ENCODE measurements at regions not wholly inside any gene's neighbourhood (a gene's known extent, or its start where the extent isn't known, plus 50 kb on each side); places are given as distances from the start of the nearest gene placed in this dataset.

DNA sequence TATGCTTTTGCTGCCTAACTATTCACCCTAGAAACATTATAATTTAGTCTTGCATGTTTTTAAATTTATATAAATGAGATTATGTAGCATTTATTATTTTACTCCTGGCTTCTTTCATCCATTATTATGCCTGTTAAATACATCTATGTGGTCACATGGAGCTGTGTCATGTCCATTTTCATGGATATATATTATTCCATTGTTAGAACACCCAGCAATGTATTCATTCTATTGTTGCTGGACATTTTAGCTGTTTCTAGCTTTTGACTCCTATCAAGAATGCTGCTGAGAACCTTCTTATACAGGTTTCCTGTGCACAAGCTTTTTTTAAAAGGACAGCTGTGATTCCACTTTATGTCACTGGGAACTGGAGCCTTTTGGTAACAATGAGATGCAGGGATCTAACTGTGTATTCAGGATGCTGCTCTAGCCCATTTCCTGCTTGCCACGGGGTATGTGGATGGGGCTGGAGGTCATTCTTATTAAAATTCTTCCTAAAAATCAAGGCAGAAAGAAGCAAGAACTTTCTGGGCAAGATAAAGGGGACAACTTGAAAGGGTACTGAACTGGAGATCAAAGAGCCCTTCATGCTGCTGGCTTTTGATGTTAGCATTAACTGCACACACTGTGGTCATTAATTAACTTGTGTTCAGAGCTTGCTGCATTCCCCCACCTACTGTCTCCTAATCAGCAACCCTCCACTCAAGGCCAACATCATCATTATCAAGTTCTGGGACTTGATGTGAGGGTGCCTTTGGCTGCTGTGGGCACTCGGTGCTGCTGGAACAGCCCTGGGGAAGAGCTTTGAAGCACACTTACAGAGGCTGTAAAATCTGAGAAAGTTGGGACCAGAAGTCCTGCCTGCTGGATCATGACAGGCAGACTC, 96.6 kb upstream of the AKIRIN2 start:
- dilution Hi-C loops (cut with MboI; ENCODE audit: extremely low pct_ligation_motif_present, low sequenced_read_pairs), result no loop called here
- Histone ChIP-seq H3K36me3 (ENCODE audit: control insufficient read depth in 2 of 2, extremely low read depth in 1 of 2, insufficient read depth in 2 of 2, low read length in 2 of 2) (no peaks in the 10 kb centered on the region), H3K4me1 (ENCODE audit: control insufficient read depth, extremely low read depth, insufficient read depth, low read length) (no peaks in the 10 kb centered on the region), H3K79me2 (ENCODE audit: control insufficient read depth, insufficient read depth, low read length) (no peaks in the 10 kb centered on the region), H3K9ac (replicated peaks; ENCODE audit: extremely low read depth, insufficient read depth, low read length) (no peak overlapping the region), H4K20me1 (replicated peaks; ENCODE audit: control insufficient read depth, extremely low read depth, insufficient read depth, low read length) (no peaks in the 10 kb centered on the region), H3K27ac (ENCODE audit: insufficient read depth, low read depth, low read length) (no peak overlapping the region), H2AFZ (ENCODE audit: low read depth, low read length) (no peak overlapping the region), H3K9me3 (replicated peaks; ENCODE audit: control insufficient read depth, insufficient read depth, low read length) (no peaks in the 10 kb centered on the region), H3K9me1 (replicated peaks; ENCODE audit: control insufficient read depth, extremely low read depth, insufficient read depth, low read length) (no peaks in the 10 kb centered on the region), H3K27me3 (ENCODE audit: control insufficient read depth in 2 of 2, insufficient read depth in 2 of 2, low read length in 2 of 2) (peaks cover under 1 to 5% of the 10 kb centered on the region in 2 experiments), H3K4me3 (replicated peaks in 1 of 3; ENCODE audit: insufficient read depth in 1 of 3, low read depth in 1 of 3, low read length in 3 of 3) (no peak overlapping the region), H3K4me2 (ENCODE audit: insufficient read depth, low read length) (no peak overlapping the region)
- FAIRE-seq (no peak), DNase-seq (ENCODE audit: low read depth, low spot score) (no peak)
- TF ChIP-seq POLR2AphosphoS5 (IDR thresholded peaks at IDR 0.05; ENCODE audit: insufficient read depth, low read depth, low read length) (no peak), FOS (IDR thresholded peaks at IDR 0.05; ENCODE audit: borderline replicate concordance, insufficient read depth, low read length) (no peak), POLR2A (IDR thresholded peaks at IDR 0.05; ENCODE audit: low read depth, low read length) (no peak), EZH2 (IDR thresholded peaks at IDR 0.05; ENCODE audit: borderline replicate concordance, low read depth, low read length, severe bottlenecking) (no peak), MAX (IDR thresholded peaks at IDR 0.05; ENCODE audit: insufficient read depth, insufficient read length) (no peak), MYC (IDR thresholded peaks at IDR 0.05; ENCODE audit: low read depth, low read length) (no peak), GATA2 (IDR thresholded peaks at IDR 0.05; ENCODE audit: insufficient read depth, insufficient read length, low read depth, low read length) (no peak), JUN (IDR thresholded peaks at IDR 0.05; ENCODE audit: borderline replicate concordance, insufficient read depth, insufficient read length, low read depth) (no peak)
- TF ChIP-seq, protein P1, sequence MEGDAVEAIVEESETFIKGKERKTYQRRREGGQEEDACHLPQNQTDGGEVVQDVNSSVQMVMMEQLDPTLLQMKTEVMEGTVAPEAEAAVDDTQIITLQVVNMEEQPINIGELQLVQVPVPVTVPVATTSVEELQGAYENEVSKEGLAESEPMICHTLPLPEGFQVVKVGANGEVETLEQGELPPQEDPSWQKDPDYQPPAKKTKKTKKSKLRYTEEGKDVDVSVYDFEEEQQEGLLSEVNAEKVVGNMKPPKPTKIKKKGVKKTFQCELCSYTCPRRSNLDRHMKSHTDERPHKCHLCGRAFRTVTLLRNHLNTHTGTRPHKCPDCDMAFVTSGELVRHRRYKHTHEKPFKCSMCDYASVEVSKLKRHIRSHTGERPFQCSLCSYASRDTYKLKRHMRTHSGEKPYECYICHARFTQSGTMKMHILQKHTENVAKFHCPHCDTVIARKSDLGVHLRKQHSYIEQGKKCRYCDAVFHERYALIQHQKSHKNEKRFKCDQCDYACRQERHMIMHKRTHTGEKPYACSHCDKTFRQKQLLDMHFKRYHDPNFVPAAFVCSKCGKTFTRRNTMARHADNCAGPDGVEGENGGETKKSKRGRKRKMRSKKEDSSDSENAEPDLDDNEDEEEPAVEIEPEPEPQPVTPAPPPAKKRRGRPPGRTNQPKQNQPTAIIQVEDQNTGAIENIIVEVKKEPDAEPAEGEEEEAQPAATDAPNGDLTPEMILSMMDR (IDR thresholded peaks at IDR 0.05; ENCODE audit: extremely low read depth in 1 of 2, insufficient read depth in 1 of 2, low read depth in 1 of 2, low read length in 2 of 2), result no peak
- intact Hi-C loops (cut with micrococcal nuclease), result no loop called here
- POLR2A ChIA-PET, result no interaction called here
- BruUV-seq (replicated peaks), result no TSS peak
- CTCF ChIA-PET, result interaction anchor here (1.0 kb wide), 1 partner anchor 14 kb away, joined by 3 read pairs; no protein-coding TSS in a partner anchor
